DOHH2 (cell line): ENCODE measurements at regions not wholly inside any gene's neighbourhood (a gene's known extent, or its start where the extent isn't known, plus 50 kb on each side); places are given as distances from the start of the nearest gene placed in this dataset.

Source experiments
- H3F3A ChIP-seq: fragments of 200-600 bp; sonication (generic), shearing (Covaris generic); 2 replicates; pipeline ENCODE4 v1.6.0; 2016; ENCODE audit warnings: antibody characterized with exemption, mild to moderate bottlenecking; ENCODE audit not compliant: control insufficient read depth, insufficient read depth
- H3K27ac ChIP-seq: fragments of 200-600 bp; sonication (generic); 2 replicates; pipeline ENCODE4 v1.5.1; 2014; ENCODE audit warnings: low read depth, mild to moderate bottlenecking, low read length, moderate library complexity
- H3K27me3 ChIP-seq: fragments of 200-600 bp; sonication (generic); 2 replicates; pipeline ENCODE4 v1.6.1; 2014; ENCODE audit warnings: mild to moderate bottlenecking, low read length, mixed read lengths; ENCODE audit not compliant: control insufficient read depth
- H3K36me3 ChIP-seq: fragments of 200-600 bp; sonication (generic); 2 replicates; pipeline ENCODE4 v1.6.1; 2014; ENCODE audit warnings: mild to moderate bottlenecking, low read length, moderate library complexity, mixed read lengths; ENCODE audit not compliant: control insufficient read depth
- H3K4me1 ChIP-seq: fragments of 200-600 bp; sonication (generic); 2 replicates; pipeline ENCODE4 v1.6.1; 2014; ENCODE audit warnings: mild to moderate bottlenecking, low read length, mixed read lengths; ENCODE audit not compliant: control insufficient read depth
- H3K4me2 ChIP-seq: fragments of 200-600 bp; sonication (generic); 2 replicates; pipeline ENCODE4 v1.6.0; 2014; ENCODE audit warnings: mild to moderate bottlenecking, low read length, moderate library complexity
- H3K4me3 ChIP-seq: fragments of 200-600 bp; sonication (generic); 2 replicates; pipeline ENCODE4 v1.5.1; 2014; ENCODE audit warnings: mild to moderate bottlenecking, low read length, mixed read lengths
- H3K79me2 ChIP-seq: fragments of 200-600 bp; sonication (generic); 2 replicates; pipeline ENCODE4 v1.6.1; 2014; ENCODE audit warnings: mild to moderate bottlenecking, low read length, mixed read lengths; ENCODE audit not compliant: control insufficient read depth
- H3K9me2 ChIP-seq: fragments of 200-600 bp; sonication (generic); replicated peaks from 2 replicates; pipeline ENCODE4 v1.6.1; 2014; ENCODE audit warnings: mild to moderate bottlenecking, low read length, mixed read lengths; ENCODE audit not compliant: control insufficient read depth
- H3K9me3 ChIP-seq: fragments of 200-600 bp; sonication (generic); 2 replicates; pipeline ENCODE4 v1.6.1; 2014; ENCODE audit warnings: antibody characterized with exemption, low read length, mixed read lengths; ENCODE audit not compliant: control insufficient read depth, insufficient read depth
- H4K20me1 ChIP-seq: fragments of 200-600 bp; sonication (generic); 2 replicates; pipeline ENCODE4 v1.6.0; 2014; ENCODE audit warnings: low read depth, mild to moderate bottlenecking, antibody characterized with exemption, low read length, moderate library complexity; ENCODE audit not compliant: control insufficient read depth, insufficient read depth
- EZH2phosphoT487 ChIP-seq: fragments of 200-600 bp; sonication (generic); IDR thresholded peaks from 2 replicates; pipeline ENCODE4 v1.6.1; 2017; ENCODE audit warnings: borderline replicate concordance, mild to moderate bottlenecking, antibody characterized with exemption, low read length, moderate library complexity, mixed read lengths
- TF ChIP-seq, protein P1 (sequence below): fragments of 200-600 bp; sonication (generic); IDR thresholded peaks from one replicate; pipeline ENCODE4 v1.5.1; 2014; ENCODE audit warnings: antibody characterized with exemption, mild to moderate bottlenecking, low read depth, low read length; ENCODE audit not compliant: poor library complexity, severe bottlenecking

DNA sequence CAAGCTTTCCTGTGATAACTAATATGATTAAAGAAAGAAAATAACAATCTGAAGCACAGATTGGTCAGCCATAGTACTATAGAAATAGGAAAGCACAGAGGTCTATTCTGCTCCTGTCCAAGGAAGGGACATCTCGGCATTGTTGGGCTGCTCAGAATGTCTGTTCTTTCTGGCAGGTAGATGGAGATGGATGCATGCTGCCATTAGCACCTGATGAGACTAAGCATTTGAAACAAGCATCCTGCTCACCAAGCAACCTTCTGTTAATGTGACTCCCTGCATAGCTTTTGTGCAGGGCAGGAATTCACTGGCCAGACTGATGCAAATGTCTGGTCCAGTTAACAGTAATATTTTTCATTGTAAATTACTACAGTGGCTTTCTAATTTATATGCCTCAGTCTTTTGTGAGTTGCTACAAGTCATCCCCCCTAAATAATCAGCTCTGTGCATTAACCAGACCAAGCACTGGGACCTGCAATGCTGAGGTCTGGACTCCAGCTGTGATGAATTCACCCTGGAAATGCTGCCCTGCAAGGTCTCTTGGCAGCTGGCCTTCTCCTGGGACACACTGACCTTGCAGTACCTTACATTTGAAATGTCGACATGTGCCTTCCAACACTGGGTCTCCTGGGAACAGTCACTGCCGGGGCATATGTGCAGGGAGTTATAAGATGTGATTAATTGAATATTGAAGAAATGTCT, 1123.7 kb downstream of the IGSF11 start:
- no peaks in the 10 kb centered on the region for H4K20me1 ChIP-seq
- no peak overlapping the region for H3K4me3 ChIP-seq
- H3K9me2 ChIP-seq = no peaks in the 10 kb centered on the region
- H3K4me1 ChIP-seq = no peaks in the 10 kb centered on the region
- H3F3A ChIP-seq = no peaks in the 10 kb centered on the region
- no peak overlapping the region for H3K4me2 ChIP-seq
- no peaks in the 10 kb centered on the region for H3K79me2 ChIP-seq
- H3K36me3 ChIP-seq = no peaks in the 10 kb centered on the region
- no peak overlapping the region for H3K27ac ChIP-seq
- no peaks in the 10 kb centered on the region for H3K9me3 ChIP-seq
- H3K27me3 ChIP-seq = no peaks in the 10 kb centered on the region
- TF ChIP-seq, protein P1, sequence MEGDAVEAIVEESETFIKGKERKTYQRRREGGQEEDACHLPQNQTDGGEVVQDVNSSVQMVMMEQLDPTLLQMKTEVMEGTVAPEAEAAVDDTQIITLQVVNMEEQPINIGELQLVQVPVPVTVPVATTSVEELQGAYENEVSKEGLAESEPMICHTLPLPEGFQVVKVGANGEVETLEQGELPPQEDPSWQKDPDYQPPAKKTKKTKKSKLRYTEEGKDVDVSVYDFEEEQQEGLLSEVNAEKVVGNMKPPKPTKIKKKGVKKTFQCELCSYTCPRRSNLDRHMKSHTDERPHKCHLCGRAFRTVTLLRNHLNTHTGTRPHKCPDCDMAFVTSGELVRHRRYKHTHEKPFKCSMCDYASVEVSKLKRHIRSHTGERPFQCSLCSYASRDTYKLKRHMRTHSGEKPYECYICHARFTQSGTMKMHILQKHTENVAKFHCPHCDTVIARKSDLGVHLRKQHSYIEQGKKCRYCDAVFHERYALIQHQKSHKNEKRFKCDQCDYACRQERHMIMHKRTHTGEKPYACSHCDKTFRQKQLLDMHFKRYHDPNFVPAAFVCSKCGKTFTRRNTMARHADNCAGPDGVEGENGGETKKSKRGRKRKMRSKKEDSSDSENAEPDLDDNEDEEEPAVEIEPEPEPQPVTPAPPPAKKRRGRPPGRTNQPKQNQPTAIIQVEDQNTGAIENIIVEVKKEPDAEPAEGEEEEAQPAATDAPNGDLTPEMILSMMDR = no peak
- no peak for TF ChIP-seq EZH2phosphoT487

DNA sequence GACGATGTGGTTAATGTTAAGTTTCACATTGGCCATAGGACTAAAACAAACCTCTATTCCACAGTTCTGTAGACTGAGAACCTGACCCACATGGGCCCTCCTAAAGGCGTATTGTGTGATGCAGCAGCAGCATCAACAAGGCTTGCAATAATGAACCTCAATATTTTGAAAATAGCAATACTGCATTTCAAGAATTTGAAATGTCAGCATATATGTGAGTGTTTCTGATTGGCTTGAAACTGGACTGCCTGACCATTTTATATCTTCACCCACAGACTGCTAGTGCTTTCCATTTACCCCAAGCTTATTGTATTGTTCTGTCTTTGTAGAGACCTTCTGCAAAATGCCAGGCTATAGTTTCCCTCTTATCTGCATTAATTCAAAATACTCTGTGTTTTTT, 1122.3 kb downstream of the IGSF11 start:
- Histone ChIP-seq H3K36me3 (no peaks in the 10 kb centered on the region), H3F3A (no peaks in the 10 kb centered on the region), H3K79me2 (no peaks in the 10 kb centered on the region), H3K27ac (no peak overlapping the region), H3K4me1 (no peaks in the 10 kb centered on the region), H3K9me2 (no peaks in the 10 kb centered on the region), H3K9me3 (no peaks in the 10 kb centered on the region), H4K20me1 (no peaks in the 10 kb centered on the region), H3K4me2 (no peak overlapping the region), H3K27me3 (no peaks in the 10 kb centered on the region), H3K4me3 (no peak overlapping the region)
- TF ChIP-seq EZH2phosphoT487 = no peak
- TF ChIP-seq, protein P1 = no peak

DNA sequence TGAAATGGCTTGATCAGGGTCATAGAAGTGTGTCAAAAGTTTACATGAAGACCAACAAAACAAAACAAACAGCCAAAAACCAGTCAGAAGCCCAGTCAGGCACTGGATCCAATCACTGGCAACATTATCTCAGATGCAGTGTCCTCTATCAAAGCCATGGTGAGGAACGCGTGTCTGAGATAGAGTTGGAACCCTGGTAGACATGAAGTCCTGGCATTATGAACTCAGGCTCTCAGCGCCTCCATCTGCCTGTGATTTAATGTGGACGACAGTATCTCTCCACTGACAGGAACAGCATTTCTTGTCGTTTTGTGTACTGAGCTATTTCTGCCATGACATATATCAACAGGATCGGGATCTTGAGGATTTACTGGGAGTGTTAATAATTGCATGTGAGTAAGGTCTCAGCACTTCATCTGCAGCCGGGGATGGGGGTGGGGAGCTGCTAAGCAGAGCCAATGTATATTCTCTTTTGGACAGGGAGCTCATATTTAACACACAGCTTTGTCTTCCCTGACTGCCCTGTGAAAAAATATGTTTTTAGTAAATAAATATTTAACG, 1120.0 kb downstream of the IGSF11 start:
- Histone ChIP-seq H3K27me3 (no peaks in the 10 kb centered on the region), H3K79me2 (no peaks in the 10 kb centered on the region), H3K4me1 (no peaks in the 10 kb centered on the region), H3K9me2 (no peaks in the 10 kb centered on the region), H4K20me1 (no peaks in the 10 kb centered on the region), H3K27ac (no peak overlapping the region), H3K4me3 (no peak overlapping the region), H3K9me3 (no peaks in the 10 kb centered on the region), H3K4me2 (no peak overlapping the region), H3K36me3 (no peaks in the 10 kb centered on the region), H3F3A (no peaks in the 10 kb centered on the region)
- TF ChIP-seq, protein P1 = no peak
- no peak for TF ChIP-seq EZH2phosphoT487
